ENCODE measurements at regions not wholly inside any gene's neighbourhood (a gene's known extent, or its start where the extent isn't known, plus 50 kb on each side); places are given as distances from the start of the nearest gene placed in this dataset.

- no peak for TF ChIP-seq POLR2AphosphoS5 (IDR thresholded peaks at IDR 0.05; ENCODE audit: borderline replicate concordance, low read depth, low read length)
- no peak for TF ChIP-seq EZH2 (IDR thresholded peaks at IDR 0.05)
- no peak for TF ChIP-seq FOXP2 (optimal IDR thresholded peaks at IDR 0.05; ENCODE audit: control extremely low read depth, extremely low read length, insufficient read depth)
These were observed 80.5 kb downstream of the ZNF330 start for GRCh38 chr4:141301216-141301615.

All from SK-N-MC (cell line).